ENCODE measurements at regions not wholly inside any gene's neighbourhood (a gene's known extent, or its start where the extent isn't known, plus 50 kb on each side); places are given as distances from the start of the nearest gene placed in this dataset.
"Not testable (repeated sequence)": the region's sequence is repeated elsewhere in the genome, so short reads cannot be mapped to it uniquely, and the experiment has no call there.

GRCh38 chr5:113723021-113723420 is 209.5 kb downstream of the YTHDC2 start:
- FAIRE-seq = no peak

- no peak for FAIRE-seq
Measured at GRCh38 chr5:113735751-113736150, 222.3 kb downstream of the YTHDC2 start.

GRCh38 chr5:113742176-113742575 is 228.7 kb downstream of the YTHDC2 start:
- no peak for FAIRE-seq

- no peak for FAIRE-seq
Measured at GRCh38 chr5:113742639-113743038, 229.1 kb downstream of the YTHDC2 start.

GRCh38 chr5:113748403-113748802 is 234.9 kb downstream of the YTHDC2 start:
- FAIRE-seq = no peak

GRCh38 chr5:113749334-113749733 is 235.8 kb downstream of the YTHDC2 start:
- FAIRE-seq = no peak

GRCh38 chr5:113753182-113753581 is 239.7 kb downstream of the YTHDC2 start:
- not testable (repeated sequence) for FAIRE-seq

GRCh38 chr5:113755516-113755915 is 242.0 kb downstream of the YTHDC2 start:
- FAIRE-seq = no peak

- no peak for FAIRE-seq
Measured at GRCh38 chr5:113757508-113757907, 244.0 kb downstream of the YTHDC2 start.

GRCh38 chr5:113759505-113759904 is 246.0 kb downstream of the YTHDC2 start:
- FAIRE-seq = no peak

- FAIRE-seq = no peak
Measured at GRCh38 chr5:113760486-113760885, 247.0 kb downstream of the YTHDC2 start.

- no peak for FAIRE-seq
Measured at GRCh38 chr5:113761594-113761993, 248.1 kb downstream of the YTHDC2 start.

GRCh38 chr5:113764382-113764781 is 250.9 kb downstream of the YTHDC2 start:
- no peak for FAIRE-seq

- FAIRE-seq = not testable (repeated sequence)
Measured at GRCh38 chr5:113766827-113767226, 253.3 kb downstream of the YTHDC2 start.

- FAIRE-seq = no peak
Measured at GRCh38 chr5:113770648-113771047, 257.2 kb downstream of the YTHDC2 start.

GRCh38 chr5:113771483-113771882 is 258.0 kb downstream of the YTHDC2 start:
- FAIRE-seq = no peak

GRCh38 chr5:113776168-113776567 is 262.7 kb downstream of the YTHDC2 start:
- no peak for FAIRE-seq

- no peak for FAIRE-seq
Measured at GRCh38 chr5:113776832-113777525, 263.5 kb downstream of the YTHDC2 start.

- FAIRE-seq = no peak
Measured at GRCh38 chr5:113778147-113778546, 264.7 kb downstream of the YTHDC2 start.

GRCh38 chr5:113788141-113788655 is 274.7 kb downstream of the YTHDC2 start:
- no peak for FAIRE-seq

- no peak for FAIRE-seq
Measured at GRCh38 chr5:113789769-113790168, 276.3 kb downstream of the YTHDC2 start.

- no peak for FAIRE-seq
Measured at GRCh38 chr5:113792806-113793205, 279.3 kb downstream of the YTHDC2 start.

- no peak for FAIRE-seq
Measured at GRCh38 chr5:113794981-113795380, 281.5 kb downstream of the YTHDC2 start.

- no peak for FAIRE-seq
Measured at GRCh38 chr5:113800686-113801085, 287.2 kb downstream of the YTHDC2 start.

- no peak for FAIRE-seq
Measured at GRCh38 chr5:113804264-113804663, 290.8 kb downstream of the YTHDC2 start.
